GM13977 (cell line): ENCODE measurements at regions not wholly inside any gene's neighbourhood (a gene's known extent, or its start where the extent isn't known, plus 50 kb on each side); places are given as distances from the start of the nearest gene placed in this dataset.

ENCODE experiments used
- DNase-seq: peaks from one replicate; pipeline ENCODE4 v3.0.0; 2012; ENCODE audit warnings: low spot score
- CTCF ChIP-seq: IDR thresholded peaks from 2 replicates; pipeline ENCODE4 v1.5.1; 2012; ENCODE audit warnings: mild to moderate bottlenecking, control low read depth; ENCODE audit not compliant: insufficient read depth; ENCODE audit errors: extremely low read depth, missing control alignments
- in situ Hi-C: fragments of 300-500 bp; cut with MboI; formaldehyde crosslinking; loops from one replicate; pipeline ENCODE4 v1.12.0; 2022; ENCODE audit warnings: low sequenced_read_pairs, low pct_unique_long_range_greater_than_20kb, mixed read lengths, inconsistent platforms; ENCODE audit not compliant: unreplicated experiment

GRCh38 chr22:27133681-27134314 is 476.4 kb downstream of the MIAT start:
- TF ChIP-seq CTCF, result no peak
- in situ Hi-C loops, result no loop called here
- DNase-seq, result no peak

GRCh38 chr22:27134315-27134701 is 476.9 kb downstream of the MIAT start:
- no peak for TF ChIP-seq CTCF
- in situ Hi-C loops, result no loop called here
- DNase-seq, result peak; percentile 44

DNA sequence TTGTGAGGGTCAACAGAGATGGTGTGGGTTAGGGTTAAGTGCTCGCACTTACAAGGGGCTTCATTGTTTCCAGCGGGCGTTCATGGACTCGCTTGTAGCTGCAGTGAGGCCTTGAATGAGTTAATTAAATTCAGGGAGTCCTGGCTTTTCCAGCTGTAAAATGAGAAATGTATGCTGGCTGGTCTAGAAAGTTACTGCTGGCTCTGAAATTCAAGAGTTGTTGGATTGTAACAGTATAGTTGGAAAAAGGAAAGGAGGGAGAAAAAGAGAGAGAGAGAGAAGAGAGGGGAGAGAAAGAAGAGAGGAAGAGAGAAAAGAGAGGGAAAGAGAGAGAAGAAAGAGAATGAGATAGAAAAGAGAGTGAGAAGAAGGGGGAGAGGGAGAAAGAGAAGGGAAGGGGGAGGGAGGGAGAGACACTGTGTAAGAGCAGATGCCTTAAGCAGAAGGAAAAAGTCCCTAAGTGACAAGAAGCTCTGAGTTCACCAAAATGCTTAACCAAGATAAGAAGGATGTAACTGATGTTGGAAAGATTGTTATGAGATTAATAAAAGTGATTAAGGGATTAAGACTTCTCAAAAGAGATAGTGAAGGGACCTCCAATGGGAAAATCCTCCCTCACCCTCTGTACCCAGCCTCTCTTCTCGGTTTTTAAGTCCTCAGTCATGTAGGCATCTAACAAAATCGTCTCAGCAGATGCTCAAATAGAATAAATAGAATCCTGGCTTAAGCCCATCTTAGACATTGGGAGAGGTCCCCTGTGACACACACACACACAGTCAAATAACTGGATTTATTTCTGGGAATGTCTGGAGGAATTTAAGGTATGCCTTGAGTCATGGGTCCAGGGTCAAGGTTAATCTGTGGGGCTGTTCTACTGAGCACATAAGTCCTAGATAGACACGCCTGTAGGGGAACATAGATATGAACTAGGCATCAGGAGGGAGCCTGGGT is 477.9 kb downstream of the MIAT start:
- no peak for TF ChIP-seq CTCF
- no peak for DNase-seq
- in situ Hi-C loops, result no loop called here

DNA sequence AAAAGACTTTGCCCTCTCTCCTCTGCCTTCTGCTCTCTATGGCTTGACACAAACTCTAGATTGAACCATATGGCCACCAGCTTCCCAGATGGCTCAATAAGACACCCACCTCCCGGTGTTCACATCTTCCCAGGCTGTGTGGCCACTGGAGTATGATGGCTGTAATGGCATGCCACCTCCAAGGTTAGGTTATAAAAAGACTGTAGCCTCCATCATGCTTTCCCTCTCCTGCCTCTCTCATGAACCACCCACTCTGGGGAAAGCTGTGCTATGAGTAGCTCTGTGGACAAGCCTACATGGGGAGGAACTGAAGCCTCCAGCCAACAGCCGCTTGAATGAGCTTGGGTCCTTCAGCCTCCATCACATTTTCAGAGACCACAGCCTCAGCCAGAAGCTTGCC is 479.2 kb downstream of the MIAT start:
- DNase-seq, result no peak
- no peak for TF ChIP-seq CTCF
- in situ Hi-C loops, result no loop called here

DNA sequence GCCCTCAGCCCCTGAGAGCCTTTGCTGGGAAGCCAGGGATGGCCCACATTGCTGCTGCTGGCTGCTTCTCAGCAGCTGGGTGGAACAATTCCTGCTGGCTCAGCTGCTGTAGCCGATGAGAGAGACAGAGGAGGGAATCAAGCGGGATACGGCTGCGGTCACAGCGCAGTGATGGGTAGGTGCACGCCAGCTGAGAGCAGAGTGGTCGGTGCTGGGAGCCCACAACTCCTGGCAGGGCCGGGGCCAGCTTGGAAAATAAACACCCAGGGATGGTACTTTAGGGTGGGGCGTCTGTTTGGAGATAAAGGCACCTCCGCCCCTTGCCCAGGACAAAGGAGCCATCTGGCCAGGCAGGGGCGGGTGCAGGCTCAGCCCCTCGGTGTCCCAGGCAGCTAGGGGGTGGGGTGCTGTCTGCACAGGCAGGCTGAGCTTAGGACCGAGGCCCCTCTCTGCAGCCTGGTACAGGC is 480.5 kb downstream of the MIAT start:
- DNase-seq, result no peak
- in situ Hi-C loops, result no loop called here
- no peak for TF ChIP-seq CTCF

GRCh38 chr22:27138471-27138870 is 481.1 kb downstream of the MIAT start:
- no peak for DNase-seq
- in situ Hi-C loops, result no loop called here
- TF ChIP-seq CTCF, result no peak
